GM12865 (cell line): ENCODE measurements at regions not wholly inside any gene's neighbourhood (a gene's known extent, or its start where the extent isn't known, plus 50 kb on each side); places are given as distances from the start of the nearest gene placed in this dataset.
"Not testable (repeated sequence)": the region's sequence is repeated elsewhere in the genome, so short reads cannot be mapped to it uniquely, and the experiment has no call there.

ENCODE experiments used
- DNase-seq: peaks from one replicate; pipeline ENCODE4 v3.0.0; 2010; ENCODE audit warnings: low read depth
- H3K4me3 ChIP-seq: 2 replicates; pipeline ENCODE4 v1.5.1; 2011; ENCODE audit warnings: mild to moderate bottlenecking, low read depth, low read length, control low read depth
- CTCF ChIP-seq: IDR thresholded peaks from 2 replicates; pipeline ENCODE4 v1.5.1; 2011; ENCODE audit warnings: low read length, control low read depth, low read depth, inconsistent platforms; ENCODE audit not compliant: insufficient read depth; ENCODE audit errors: missing control alignments

- H3K4me3 ChIP-seq: no peak overlapping the region
- DNase-seq: no peak
- no peak for TF ChIP-seq CTCF
Observed at GRCh38 chr13:94800423-94800822, 88.1 kb upstream of the SOX21 start.

GRCh38 chr13:94799299-94799698, 87.0 kb upstream of the SOX21 start:
- DNase-seq: no peak
- no peak for TF ChIP-seq CTCF
- H3K4me3 ChIP-seq: no peak overlapping the region

GRCh38 chr13:94798738-94799137, 86.4 kb upstream of the SOX21 start:
- no peak overlapping the region for H3K4me3 ChIP-seq
- TF ChIP-seq CTCF: no peak
- no peak for DNase-seq

GRCh38 chr13:94795292-94795691, 82.9 kb upstream of the SOX21 start:
- DNase-seq: no peak

GRCh38 chr13:94786246-94786645, 73.9 kb upstream of the SOX21 start:
- DNase-seq, H3K4me3 ChIP-seq: not testable (repeated sequence)

More at GRCh38 chr13:94795292-94795691, 82.9 kb upstream of the SOX21 start:
- no peak for TF ChIP-seq CTCF
- H3K4me3 ChIP-seq: no peak overlapping the region

GRCh38 chr13:94784066-94784465, 71.7 kb upstream of the SOX21 start:
- no peak for TF ChIP-seq CTCF
- DNase-seq: no peak
- no peak overlapping the region for H3K4me3 ChIP-seq

- H3K4me3 ChIP-seq: no peak overlapping the region
- no peak for TF ChIP-seq CTCF
- no peak for DNase-seq
Observed at GRCh38 chr13:94783489-94783888, 71.1 kb upstream of the SOX21 start.
